Suppressor macrophage treated with lipopolysaccharide for 1 hour (primary cell): ENCODE measurements at regions not wholly inside any gene's neighbourhood (a gene's known extent, or its start where the extent isn't known, plus 50 kb on each side); places are given as distances from the start of the nearest gene placed in this dataset.
A peak's percentile ranks its signal among the peaks of the same experiment; 100 is the strongest.

Source experiments
- DNase-seq, 3 donors: peaks; one replicate each; pipeline ENCODE4 v3.0.0-alpha.2; 2020 to 2022

GRCh38 chr6:56005426-56005825, 130.0 kb upstream of the BMP5 start:
- DNase-seq = peak in 2 of 3 donors; percentile 32 to 57

GRCh38 chr6:56004426-56004825, 129.0 kb upstream of the BMP5 start:
- DNase-seq = peak; percentile 28 to 84 (median 78)

- peak; percentile 12 to 44 (median 42) for DNase-seq
Observed at GRCh38 chr6:56003616-56004015, 128.2 kb upstream of the BMP5 start.

GRCh38 chr6:56002336-56002735, 126.9 kb upstream of the BMP5 start:
- no peak for DNase-seq

- no peak for DNase-seq
Observed at GRCh38 chr6:55998576-55998975, 123.2 kb upstream of the BMP5 start.

GRCh38 chr6:55997223-55997874, 122.0 kb upstream of the BMP5 start:
- DNase-seq = no peak

- no peak for DNase-seq
Observed at GRCh38 chr6:55994531-55994930, 119.1 kb upstream of the BMP5 start.

- DNase-seq = no peak
Observed at GRCh38 chr6:55993418-55993817, 118.0 kb upstream of the BMP5 start.

GRCh38 chr6:55992546-55992945, 117.2 kb upstream of the BMP5 start:
- peak; percentile 40 to 51 (median 49) for DNase-seq

GRCh38 chr6:55985309-55985708, 109.9 kb upstream of the BMP5 start:
- DNase-seq = no peak

GRCh38 chr6:55983861-55984260, 108.5 kb upstream of the BMP5 start:
- DNase-seq = no peak

- no peak for DNase-seq
Observed at GRCh38 chr6:55981660-55982059, 106.3 kb upstream of the BMP5 start.

- DNase-seq = peak; percentile 63 to 79 (median 66)
Observed at GRCh38 chr6:55980627-55981211, 105.3 kb upstream of the BMP5 start.

- DNase-seq = peak; percentile 12 to 45 (median 37)
Observed at GRCh38 chr6:55979526-55979925, 104.1 kb upstream of the BMP5 start.

- DNase-seq = no peak
Observed at GRCh38 chr6:55977959-55978665, 102.7 kb upstream of the BMP5 start.

- no peak for DNase-seq
Observed at GRCh38 chr6:55974688-55975087, 99.3 kb upstream of the BMP5 start.

- DNase-seq = no peak
Observed at GRCh38 chr6:55972091-55972490, 96.7 kb upstream of the BMP5 start.

- no peak for DNase-seq
Observed at GRCh38 chr6:55969526-55969925, 94.1 kb upstream of the BMP5 start.

- DNase-seq = no peak
Observed at GRCh38 chr6:55968926-55969325, 93.5 kb upstream of the BMP5 start.

- DNase-seq = no peak
Observed at GRCh38 chr6:55964136-55964535, 88.7 kb upstream of the BMP5 start.

GRCh38 chr6:55963301-55963700, 87.9 kb upstream of the BMP5 start:
- DNase-seq = no peak

GRCh38 chr6:55960344-55960743, 85.0 kb upstream of the BMP5 start:
- no peak for DNase-seq

- no peak for DNase-seq
Observed at GRCh38 chr6:55958790-55959189, 83.4 kb upstream of the BMP5 start.

- no peak for DNase-seq
Observed at GRCh38 chr6:55957961-55958422, 82.6 kb upstream of the BMP5 start.
